ENCODE measurements at regions not wholly inside any gene's neighbourhood (a gene's known extent, or its start where the extent isn't known, plus 50 kb on each side); places are given as distances from the start of the nearest gene placed in this dataset.
A peak's percentile ranks its signal among the peaks of the same experiment; 100 is the strongest.

DNA sequence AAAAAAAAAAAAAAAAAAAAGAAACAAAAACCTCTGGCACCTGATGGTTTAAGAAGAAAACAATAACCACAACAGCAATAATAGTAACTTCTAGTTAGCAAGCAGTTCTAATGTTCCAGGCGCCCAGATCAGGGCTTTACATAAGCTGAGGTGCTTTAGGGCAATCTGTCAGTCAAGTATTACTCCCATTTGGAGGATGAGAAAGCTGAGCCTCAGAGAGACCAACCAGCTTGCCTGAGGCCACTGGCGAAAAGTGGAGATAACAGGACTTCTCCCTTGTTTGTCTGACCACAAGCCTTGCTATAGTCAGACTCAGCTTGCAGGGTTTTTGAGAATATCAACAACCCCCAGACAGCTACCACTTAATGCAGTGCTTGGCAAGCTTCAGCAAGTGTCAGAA lies 83.5 kb upstream of the BOD1 start:
- no peak for DNase-seq (ENCODE audit: low read depth)
- TF ChIP-seq, protein P1, sequence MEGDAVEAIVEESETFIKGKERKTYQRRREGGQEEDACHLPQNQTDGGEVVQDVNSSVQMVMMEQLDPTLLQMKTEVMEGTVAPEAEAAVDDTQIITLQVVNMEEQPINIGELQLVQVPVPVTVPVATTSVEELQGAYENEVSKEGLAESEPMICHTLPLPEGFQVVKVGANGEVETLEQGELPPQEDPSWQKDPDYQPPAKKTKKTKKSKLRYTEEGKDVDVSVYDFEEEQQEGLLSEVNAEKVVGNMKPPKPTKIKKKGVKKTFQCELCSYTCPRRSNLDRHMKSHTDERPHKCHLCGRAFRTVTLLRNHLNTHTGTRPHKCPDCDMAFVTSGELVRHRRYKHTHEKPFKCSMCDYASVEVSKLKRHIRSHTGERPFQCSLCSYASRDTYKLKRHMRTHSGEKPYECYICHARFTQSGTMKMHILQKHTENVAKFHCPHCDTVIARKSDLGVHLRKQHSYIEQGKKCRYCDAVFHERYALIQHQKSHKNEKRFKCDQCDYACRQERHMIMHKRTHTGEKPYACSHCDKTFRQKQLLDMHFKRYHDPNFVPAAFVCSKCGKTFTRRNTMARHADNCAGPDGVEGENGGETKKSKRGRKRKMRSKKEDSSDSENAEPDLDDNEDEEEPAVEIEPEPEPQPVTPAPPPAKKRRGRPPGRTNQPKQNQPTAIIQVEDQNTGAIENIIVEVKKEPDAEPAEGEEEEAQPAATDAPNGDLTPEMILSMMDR (IDR thresholded peaks at IDR 0.05; ENCODE audit: low read length, missing control alignments) = no peak

GRCh38 chr5:173703466-173703865 lies 87.0 kb upstream of the BOD1 start:
- no peak for DNase-seq (ENCODE audit: low read depth)
- TF ChIP-seq, protein P1 (IDR thresholded peaks at IDR 0.05; ENCODE audit: low read length, missing control alignments) = no peak
- H3K4me3 ChIP-seq (replicated peaks; ENCODE audit: low read depth, low read length) = no peak overlapping the region

More for the DNA sequence above, 83.5 kb upstream of the BOD1 start:
- H3K4me3 ChIP-seq (replicated peaks; ENCODE audit: low read depth, low read length) = no peak overlapping the region

- no peak overlapping the region for H3K4me3 ChIP-seq (replicated peaks; ENCODE audit: low read depth, low read length)
- TF ChIP-seq, protein P1 (IDR thresholded peaks at IDR 0.05; ENCODE audit: low read length, missing control alignments) = no peak
- DNase-seq (ENCODE audit: low read depth) = no peak
Measured at GRCh38 chr5:173704615-173705511, 88.4 kb upstream of the BOD1 start.

- no peak for DNase-seq (ENCODE audit: low read depth)
- H3K4me3 ChIP-seq (replicated peaks; ENCODE audit: low read depth, low read length) = no peak overlapping the region
- TF ChIP-seq, protein P1 (IDR thresholded peaks at IDR 0.05; ENCODE audit: low read length, missing control alignments) = no peak
Measured at GRCh38 chr5:173705512-173706044, 89.1 kb upstream of the BOD1 start.

DNA sequence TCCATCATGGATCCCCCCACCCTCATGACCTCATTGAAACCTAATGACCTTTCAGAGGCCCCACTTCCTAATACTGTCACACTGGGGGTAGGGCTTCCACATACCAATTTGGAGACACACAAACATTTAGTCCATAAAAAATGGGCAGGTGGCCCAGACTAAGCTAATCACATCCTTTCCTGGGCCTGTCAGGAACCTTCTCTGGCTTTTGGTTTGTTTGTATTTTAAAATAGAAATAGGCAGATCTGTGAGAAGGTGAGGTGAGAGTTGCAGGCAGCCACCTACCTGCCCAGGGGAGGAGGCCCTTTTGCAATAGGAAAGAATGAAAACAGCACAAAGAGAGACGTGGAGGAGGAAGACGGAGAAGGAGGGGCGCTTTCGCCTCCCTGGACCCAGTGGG lies 90.2 kb upstream of the BOD1 start:
- DNase-seq (ENCODE audit: low read depth) = no peak
- H3K4me3 ChIP-seq (replicated peaks; ENCODE audit: low read depth, low read length) = no peak overlapping the region
- TF ChIP-seq, protein P1 (IDR thresholded peaks at IDR 0.05; ENCODE audit: low read length, missing control alignments) = no peak

- peak; percentile 73 for DNase-seq (ENCODE audit: low read depth)
- no peak overlapping the region for H3K4me3 ChIP-seq (replicated peaks; ENCODE audit: low read depth, low read length)
- TF ChIP-seq, protein P1 (IDR thresholded peaks at IDR 0.05; ENCODE audit: low read length, missing control alignments) = no peak
Measured at GRCh38 chr5:173707392-173707791, 90.9 kb upstream of the BOD1 start.
